ENCODE measurements at regions not wholly inside any gene's neighbourhood (a gene's known extent, or its start where the extent isn't known, plus 50 kb on each side); places are given as distances from the start of the nearest gene placed in this dataset.
"Not testable (repeated sequence)": the region's sequence is repeated elsewhere in the genome, so short reads cannot be mapped to it uniquely, and the experiment has no call there.

- no peak overlapping the region for H3K4me3 ChIP-seq (ENCODE audit: low read depth, low read length)
- TF ChIP-seq, protein P1, sequence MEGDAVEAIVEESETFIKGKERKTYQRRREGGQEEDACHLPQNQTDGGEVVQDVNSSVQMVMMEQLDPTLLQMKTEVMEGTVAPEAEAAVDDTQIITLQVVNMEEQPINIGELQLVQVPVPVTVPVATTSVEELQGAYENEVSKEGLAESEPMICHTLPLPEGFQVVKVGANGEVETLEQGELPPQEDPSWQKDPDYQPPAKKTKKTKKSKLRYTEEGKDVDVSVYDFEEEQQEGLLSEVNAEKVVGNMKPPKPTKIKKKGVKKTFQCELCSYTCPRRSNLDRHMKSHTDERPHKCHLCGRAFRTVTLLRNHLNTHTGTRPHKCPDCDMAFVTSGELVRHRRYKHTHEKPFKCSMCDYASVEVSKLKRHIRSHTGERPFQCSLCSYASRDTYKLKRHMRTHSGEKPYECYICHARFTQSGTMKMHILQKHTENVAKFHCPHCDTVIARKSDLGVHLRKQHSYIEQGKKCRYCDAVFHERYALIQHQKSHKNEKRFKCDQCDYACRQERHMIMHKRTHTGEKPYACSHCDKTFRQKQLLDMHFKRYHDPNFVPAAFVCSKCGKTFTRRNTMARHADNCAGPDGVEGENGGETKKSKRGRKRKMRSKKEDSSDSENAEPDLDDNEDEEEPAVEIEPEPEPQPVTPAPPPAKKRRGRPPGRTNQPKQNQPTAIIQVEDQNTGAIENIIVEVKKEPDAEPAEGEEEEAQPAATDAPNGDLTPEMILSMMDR (IDR thresholded peaks at IDR 0.05; ENCODE audit: control insufficient read depth, extremely low read depth, insufficient read depth) = no peak
- DNase-seq (ENCODE audit: low read depth) = no peak
Measured at GRCh38 chr7:97422046-97422445, 304.5 kb downstream of the SDHAF3 start.

DNA sequence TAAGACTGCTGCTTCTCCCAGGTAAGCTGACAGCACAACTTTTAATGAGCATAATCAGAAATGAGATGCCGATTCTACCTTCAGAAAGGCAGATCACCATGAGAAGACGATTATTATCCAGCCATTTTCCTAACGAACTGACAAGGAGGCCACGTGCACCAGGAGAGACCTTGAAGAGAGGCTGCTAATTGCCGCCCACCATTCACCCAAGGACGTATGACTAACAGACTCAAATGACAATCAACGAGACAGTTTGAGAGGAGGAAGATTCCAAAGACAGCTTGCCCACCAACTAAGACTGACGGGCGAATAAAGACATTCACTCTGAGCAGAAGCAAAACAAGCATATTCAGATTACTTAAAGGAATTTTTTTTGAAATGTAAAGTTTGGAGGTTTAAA, 301.9 kb upstream of the TAC1 start:
- TF ChIP-seq, protein P1 (IDR thresholded peaks at IDR 0.05; ENCODE audit: control insufficient read depth, extremely low read depth, insufficient read depth) = no peak
- no peak for DNase-seq (ENCODE audit: low read depth)
- no peak overlapping the region for H3K4me3 ChIP-seq (ENCODE audit: low read depth, low read length)

- no peak for DNase-seq (ENCODE audit: low read depth)
- TF ChIP-seq, protein P1 (IDR thresholded peaks at IDR 0.05; ENCODE audit: control insufficient read depth, extremely low read depth, insufficient read depth) = no peak
- H3K4me3 ChIP-seq (ENCODE audit: low read depth, low read length) = no peak overlapping the region
Measured at GRCh38 chr7:97439637-97440214, 292.2 kb upstream of the TAC1 start.

- no peak overlapping the region for H3K4me3 ChIP-seq (ENCODE audit: low read depth, low read length)
- no peak for DNase-seq (ENCODE audit: low read depth)
- TF ChIP-seq, protein P1 (IDR thresholded peaks at IDR 0.05; ENCODE audit: control insufficient read depth, extremely low read depth, insufficient read depth) = no peak
Measured at GRCh38 chr7:97446361-97446760, 285.5 kb upstream of the TAC1 start.

DNA sequence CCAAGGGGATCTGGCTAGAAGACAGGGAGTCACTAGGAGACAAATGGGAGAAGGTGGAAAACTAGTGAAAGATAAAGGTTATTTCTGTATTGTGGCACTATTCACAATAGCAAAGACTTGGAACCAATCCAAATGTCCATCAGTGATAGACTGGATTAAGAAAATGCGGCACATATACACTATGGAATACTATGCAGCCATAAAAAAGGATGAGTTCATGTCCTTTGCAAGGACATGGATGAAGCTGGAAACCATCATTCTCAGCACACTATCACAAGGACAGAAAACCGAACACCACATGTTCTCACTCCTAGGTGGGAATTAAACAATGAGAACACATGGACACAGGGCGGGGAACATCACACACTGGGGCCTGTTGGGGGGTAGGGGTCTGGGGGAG, 282.4 kb upstream of the TAC1 start:
- not testable (repeated sequence) for H3K4me3 ChIP-seq (ENCODE audit: low read depth, low read length); DNase-seq (ENCODE audit: low read depth)

- no peak overlapping the region for H3K4me3 ChIP-seq (ENCODE audit: low read depth, low read length)
- TF ChIP-seq, protein P1 (IDR thresholded peaks at IDR 0.05; ENCODE audit: control insufficient read depth, extremely low read depth, insufficient read depth) = no peak
- no peak for DNase-seq (ENCODE audit: low read depth)
Measured at GRCh38 chr7:97450516-97450915, 281.4 kb upstream of the TAC1 start.

GRCh38 chr7:97454636-97455035, 277.2 kb upstream of the TAC1 start:
- no peak overlapping the region for H3K4me3 ChIP-seq (ENCODE audit: low read depth, low read length)
- TF ChIP-seq, protein P1 (IDR thresholded peaks at IDR 0.05; ENCODE audit: control insufficient read depth, extremely low read depth, insufficient read depth) = no peak

More at GRCh38 chr7:97454636-97455035, 277.2 kb upstream of the TAC1 start:
- no peak for DNase-seq (ENCODE audit: low read depth)

Data from LNCaP clone FGC (cell line).